K562 (cell line): ENCODE measurements at regions not wholly inside any gene's neighbourhood (a gene's known extent, or its start where the extent isn't known, plus 50 kb on each side); places are given as distances from the start of the nearest gene placed in this dataset.

Source experiments
- ATAC-seq: fragments of 200-7000 bp; cut with Tn5 transposase; 3 replicates; pipeline ENCODE4 v1.9.1; 2020; ENCODE audit warnings: moderate library complexity
- BruUV-seq: library from RNA; stranded (reverse); fragments of 400-500 nt; replicated peaks from 2 replicates; lab custom pipeline; 2021; lab: Mats Ljungman, UMichigan
- CTCF ChIA-PET: fragments of 300-600 bp; formaldehyde crosslinking; extraction: SDS; loops from one replicate; lab custom pipeline; 2021; ENCODE audit warnings: low intra/inter-chr PET ratio; lab: Yijun Ruan, JAX
- POLR2A ChIA-PET: fragments of 300-600, 350-650 bp; sonication (Branson Sonifier 250); formaldehyde crosslinking; extraction: SDS; loops from one replicate; lab custom pipeline; 2021; ENCODE audit warnings: antibody characterized with exemption, inconsistent platforms; lab: Yijun Ruan, JAX
- DNase-seq, 4 experiments: peaks; one replicate each; pipeline versions ENCODE4 v3.0.0 to v3.0.0-alpha.2; 2011 to 2018; ENCODE audit warnings: low spot score in 3 of 4, mixed read lengths in 3 of 4; ENCODE audit errors: extremely low read depth in 1 of 4
- FAIRE-seq: peaks from 2 replicates; lab custom pipeline; 2011; peaks lifted over from hg19 to GRCh38; lab: Jason Lieb, UNC
- H2AFZ ChIP-seq: 2 replicates; pipeline ENCODE4 v1.6.0; 2011; ENCODE audit warnings: low read depth, low read length, control low read depth, inconsistent platforms
- H3K27ac ChIP-seq: fragments of 200-600 bp; 3 replicates; pipeline ENCODE4 v1.8.0; 2011; ENCODE audit warnings: low read depth, mild to moderate bottlenecking, control low read depth, inconsistent platforms, low read length, moderate library complexity, mixed read lengths; ENCODE audit errors: extremely low read depth
- H3K27me3 ChIP-seq, 2 experiments: fragments of 300-600 bp in 1 of 2; 2 replicates in 1 of 2; 3 replicates in 1 of 2; pipeline versions ENCODE4 v1.6.0 to v1.8.0; 2011; ENCODE audit warnings: inconsistent platforms in 2 of 2, low read length in 2 of 2, mild to moderate bottlenecking in 1 of 2, mixed read lengths in 1 of 2, moderate library complexity in 1 of 2; ENCODE audit not compliant: control insufficient read depth in 2 of 2, insufficient read depth in 2 of 2
- H3K36me3 ChIP-seq: fragments of 300-600 bp; 3 replicates; pipeline ENCODE4 v1.8.0; 2011; ENCODE audit warnings: mild to moderate bottlenecking, low read length, inconsistent platforms; ENCODE audit not compliant: control insufficient read depth, insufficient read depth
- H3K4me1 ChIP-seq, 2 experiments: fragments of 200-600 bp in 1 of 2; replicated peaks in 1 of 2; 2 replicates in 1 of 2; 3 replicates in 1 of 2; pipeline versions ENCODE4 v1.5.1 to v1.8.0; 2011; ENCODE audit warnings: inconsistent platforms in 2 of 2, low read length in 2 of 2, mild to moderate bottlenecking in 1 of 2, mixed read lengths in 1 of 2, moderate library complexity in 1 of 2; ENCODE audit not compliant: control insufficient read depth in 2 of 2, insufficient read depth in 2 of 2
- H3K4me2 ChIP-seq: 2 replicates; pipeline ENCODE4 v1.6.1; 2011; ENCODE audit warnings: low read length, control low read depth, inconsistent platforms, mixed read lengths; ENCODE audit not compliant: insufficient read depth
- H3K4me3 ChIP-seq: fragments of 200-600 bp; sonication (generic), shearing (Covaris generic); 2 replicates; pipeline ENCODE4 v1.5.1; 2016; ENCODE audit warnings: control low read depth, inconsistent platforms
- H3K79me2 ChIP-seq: fragments of 200-600 bp; 3 replicates; pipeline ENCODE4 v1.8.0; 2011; ENCODE audit warnings: low read length, inconsistent platforms; ENCODE audit not compliant: control insufficient read depth, insufficient read depth
- H3K9ac ChIP-seq, 2 experiments: 2 replicates each; pipeline versions ENCODE4 v1.6.0 to v1.6.1; 2011; ENCODE audit warnings: low read depth in 2 of 2, low read length in 2 of 2, control low read depth in 1 of 2, inconsistent platforms in 1 of 2, mild to moderate bottlenecking in 1 of 2, mixed read lengths in 1 of 2; ENCODE audit not compliant: insufficient read depth in 1 of 2
- H3K9me1 ChIP-seq: one replicate; pipeline ENCODE4 v1.6.0; 2011; ENCODE audit warnings: inconsistent platforms, mild to moderate bottlenecking, low read length, moderate library complexity; ENCODE audit not compliant: control insufficient read depth, insufficient read depth
- H3K9me3 ChIP-seq: replicated peaks from 2 replicates; pipeline ENCODE4 v1.5.1; 2011; ENCODE audit warnings: low read depth, low read length, inconsistent platforms; ENCODE audit not compliant: control insufficient read depth, insufficient read depth
- H4K20me1 ChIP-seq: replicated peaks from 2 replicates; pipeline ENCODE4 v1.6.1; 2011; ENCODE audit warnings: low read length, inconsistent platforms, mixed read lengths; ENCODE audit not compliant: control insufficient read depth, insufficient read depth
- GATA2 ChIP-seq: sonication (generic); formaldehyde crosslinking; IDR thresholded peaks from 2 replicates; pipeline ENCODE4 v1.4.0; 2020; ENCODE audit warnings: mild to moderate bottlenecking, missing genetic modification reagents
- MED1 ChIP-seq: sonication (generic); formaldehyde crosslinking; IDR thresholded peaks from 2 replicates; pipeline ENCODE4 v1.8.1; 2023; ENCODE audit warnings: missing genetic modification reagents, borderline replicate concordance
- NFRKB ChIP-seq: fragments of 450-650 bp; IDR thresholded peaks from 2 replicates; pipeline ENCODE4 v1.6.1; 2016; ENCODE audit warnings: low read depth
- NR2F6 ChIP-seq: fragments of 450-650 bp; formaldehyde crosslinking; IDR thresholded peaks from 2 replicates; pipeline ENCODE4 v1.4.0; 2020; ENCODE audit warnings: mild to moderate bottlenecking
- PHB ChIP-seq: fragments of 250-450 bp; sonication (Bioruptor Pico); IDR thresholded peaks from 2 replicates; pipeline ENCODE4 v1.5.0; 2021
- PML ChIP-seq: IDR thresholded peaks from 2 replicates; pipeline ENCODE4 v1.6.1; 2012; ENCODE audit warnings: low read length, inconsistent platforms
- POLR3A ChIP-seq: IDR thresholded peaks from 2 replicates; pipeline ENCODE4 v1.6.1; 2011; ENCODE audit warnings: borderline replicate concordance, mild to moderate bottlenecking, moderate library complexity; ENCODE audit not compliant: insufficient read length, insufficient read depth; ENCODE audit errors: extremely low read depth
- RAD21 ChIP-seq, 2 experiments: fragments of 250-450 bp in 1 of 2; fragments of 450-650 bp in 1 of 2; sonication (Bioruptor Pico) in 1 of 2; formaldehyde crosslinking in 1 of 2; IDR thresholded peaks in 1 of 2; conservative IDR thresholded peaks in 1 of 2; 2 replicates each; pipeline versions ENCODE4 v1.4.0 to v1.8.0; 2020 to 2022; ENCODE audit warnings: mild to moderate bottlenecking in 2 of 2, moderate library complexity in 1 of 2
- RREB1 ChIP-seq: fragments of 250-450 bp; sonication (Bioruptor Pico); IDR thresholded peaks from 2 replicates; pipeline ENCODE4 v1.4.0; 2020
- TAL1 ChIP-seq: fragments of 450-650 bp; IDR thresholded peaks from 2 replicates; pipeline ENCODE4 v1.6.1; 2016; ENCODE audit warnings: mild to moderate bottlenecking
- ZNF311 ChIP-seq: fragments of 250-450 bp; sonication (Bioruptor Pico); IDR thresholded peaks from 2 replicates; pipeline ENCODE4 v1.4.0; 2020; ENCODE audit warnings: mild to moderate bottlenecking, moderate library complexity
- ZNF384 ChIP-seq: IDR thresholded peaks from 2 replicates; pipeline ENCODE4 v1.6.1; 2012; ENCODE audit warnings: low read depth, low read length, improper control_type of control experiment
- WGBS: fragments of 100-300 bp; shearing (Covaris generic); methylation state at CpG from one replicate; pipeline ENCODE4 v1.1.6; 2016; ENCODE audit warnings: low coverage, mixed read lengths; ENCODE audit not compliant: insufficient coverage; ENCODE audit errors: missing lambda C conversion rate; 5-methylcytosine and 5-hydroxymethylcytosine counted together
- in situ Hi-C: fragments of 300-500 bp; cut with MboI; formaldehyde crosslinking; loops from 4 replicates; pipeline ENCODE4 v1.15.0; 2018; ENCODE audit warnings: inconsistent platforms, mixed read lengths
- intact Hi-C: fragments of 100-400 bp; cut with micrococcal nuclease; formaldehyde crosslinking; loops from 2 replicates; pipeline ENCODE4 v1.14.2; 2022
- TF ChIP-seq, protein P1 (sequence below): fragments of 450-650 bp; IDR thresholded peaks from 2 replicates; pipeline ENCODE4 v1.6.1; 2014; ENCODE audit warnings: low read depth, mild to moderate bottlenecking, moderate library complexity, borderline replicate concordance

DNA sequence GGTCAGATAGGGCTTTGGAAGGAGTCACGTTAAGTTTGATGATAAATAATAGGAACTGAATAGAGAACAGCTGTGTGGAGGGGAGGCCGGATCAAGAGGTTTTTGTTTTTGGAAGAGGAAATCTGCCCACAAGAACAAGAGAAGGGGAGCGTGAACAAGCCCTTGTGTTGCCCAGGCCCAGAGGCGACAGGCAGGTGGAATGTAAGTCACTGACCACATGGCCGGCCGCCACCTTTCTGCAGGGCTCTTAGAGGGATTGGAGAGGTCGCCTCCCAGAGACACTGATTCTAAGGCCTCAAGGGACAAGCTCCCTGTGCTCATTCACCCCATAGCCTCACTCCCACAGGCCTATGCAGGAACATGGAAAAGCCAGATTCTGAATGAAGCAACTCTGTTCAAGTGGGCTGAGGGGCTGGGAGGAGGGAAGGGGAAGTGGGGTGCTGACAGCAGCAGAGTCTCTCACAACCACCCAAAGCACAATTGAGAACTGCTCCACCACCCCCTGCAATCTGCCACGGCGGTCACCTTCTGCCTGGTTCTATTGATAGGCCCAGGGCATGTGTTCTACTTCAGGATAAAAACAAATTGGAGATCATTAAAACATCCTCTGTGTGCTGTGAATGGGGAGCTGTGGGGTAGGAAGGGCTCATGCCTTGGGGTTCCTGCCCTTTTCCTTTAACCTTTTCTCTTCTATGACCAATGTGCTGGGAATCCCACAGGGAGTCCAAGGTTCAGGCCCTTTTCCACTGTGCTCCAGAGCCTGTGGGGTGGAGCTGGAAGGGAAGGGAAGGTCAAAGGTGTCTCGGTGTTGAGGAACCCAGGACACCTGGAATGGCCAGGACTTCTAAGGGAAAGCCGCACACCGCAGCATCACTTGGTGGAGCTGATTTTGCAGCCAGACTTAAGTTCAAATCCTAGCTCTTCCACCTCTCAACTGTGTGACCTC lies 63.3 kb upstream of the PARP1 start:
- FAIRE-seq (no peak), ATAC-seq (no peak), DNase-seq (no peak)
- 1% methylated on average over 12 of the region's 12 CpGs for WGBS
- Histone ChIP-seq H3K9me1 (no peaks in the 10 kb centered on the region), H3K36me3 (no peaks in the 10 kb centered on the region), H4K20me1 (no peaks in the 10 kb centered on the region), H3K27me3 (peaks cover 28 to 54% of the 10 kb centered on the region in 2 experiments), H3K27ac (no peak overlapping the region), H3K4me2 (no peak overlapping the region), H3K9me3 (no peaks in the 10 kb centered on the region), H3K4me3 (no peak overlapping the region), H3K4me1 (no peaks in the 10 kb centered on the region), H3K79me2 (no peaks in the 10 kb centered on the region), H2AFZ (no peak overlapping the region), H3K9ac (no peak overlapping the region)
- BruUV-seq: no TSS peak
- in situ Hi-C loops: no loop called here
- POLR2A ChIA-PET: no interaction called here
- intact Hi-C loops: no loop called here
- CTCF ChIA-PET: no interaction called here
- TF ChIP-seq NFRKB (no peak), RAD21 (CRISPR knock-in tag; conservative IDR thresholded peaks at IDR 0.05 in 1 of 2, IDR thresholded peaks at IDR 0.05 in 1 of 2) (no peak), MED1 (no peak), PHB (CRISPR knock-in tag) (no peak), PML (no peak), GATA2 (CRISPR knock-in tag) (no peak), NR2F6 (CRISPR knock-in tag) (no peak), POLR3A (no peak), TAL1 (no peak), ZNF384 (no peak), ZNF311 (CRISPR knock-in tag) (no peak), RREB1 (CRISPR knock-in tag) (no peak)
- TF ChIP-seq, protein P1, sequence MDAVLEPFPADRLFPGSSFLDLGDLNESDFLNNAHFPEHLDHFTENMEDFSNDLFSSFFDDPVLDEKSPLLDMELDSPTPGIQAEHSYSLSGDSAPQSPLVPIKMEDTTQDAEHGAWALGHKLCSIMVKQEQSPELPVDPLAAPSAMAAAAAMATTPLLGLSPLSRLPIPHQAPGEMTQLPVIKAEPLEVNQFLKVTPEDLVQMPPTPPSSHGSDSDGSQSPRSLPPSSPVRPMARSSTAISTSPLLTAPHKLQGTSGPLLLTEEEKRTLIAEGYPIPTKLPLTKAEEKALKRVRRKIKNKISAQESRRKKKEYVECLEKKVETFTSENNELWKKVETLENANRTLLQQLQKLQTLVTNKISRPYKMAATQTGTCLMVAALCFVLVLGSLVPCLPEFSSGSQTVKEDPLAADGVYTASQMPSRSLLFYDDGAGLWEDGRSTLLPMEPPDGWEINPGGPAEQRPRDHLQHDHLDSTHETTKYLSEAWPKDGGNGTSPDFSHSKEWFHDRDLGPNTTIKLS: no peak
